MM.1S (cell line): ENCODE measurements at regions not wholly inside any gene's neighbourhood (a gene's known extent, or its start where the extent isn't known, plus 50 kb on each side); places are given as distances from the start of the nearest gene placed in this dataset.
A peak's percentile ranks its signal among the peaks of the same experiment; 100 is the strongest.

ENCODE experiments used
- DNase-seq: peaks from one replicate; pipeline ENCODE4 v3.0.0-alpha.2; 2015
- H2AFZ ChIP-seq: fragments of 300-600 bp; sonication (generic); 2 replicates; pipeline ENCODE4 v1.6.0; 2016; ENCODE audit warnings: antibody characterized with exemption, low read length
- H3F3A ChIP-seq: fragments of 300-600 bp; sonication (generic); 2 replicates; pipeline ENCODE4 v1.6.1; 2016; ENCODE audit warnings: mild to moderate bottlenecking, antibody characterized with exemption, low read length, moderate library complexity, mixed read lengths; ENCODE audit not compliant: insufficient read depth
- H3K27ac ChIP-seq: fragments of 300-600 bp; sonication (generic); 2 replicates; pipeline ENCODE4 v1.5.1; 2016; ENCODE audit warnings: mild to moderate bottlenecking, low read length
- H3K27me3 ChIP-seq: fragments of 300-600 bp; sonication (generic); replicated peaks from 2 replicates; pipeline ENCODE4 v1.6.0; 2016; ENCODE audit warnings: low read length; ENCODE audit not compliant: insufficient read depth
- H3K36me3 ChIP-seq: fragments of 300-600 bp; sonication (generic); replicated peaks from 2 replicates; pipeline ENCODE4 v1.6.1; 2016; ENCODE audit warnings: mild to moderate bottlenecking, low read length, mixed read lengths; ENCODE audit not compliant: insufficient read depth
- H3K4me1 ChIP-seq: fragments of 300-600 bp; sonication (generic); 2 replicates; pipeline ENCODE4 v1.6.1; 2016; ENCODE audit warnings: low read length, mixed read lengths
- H3K4me2 ChIP-seq: fragments of 300-600 bp; sonication (generic); 2 replicates; pipeline ENCODE4 v1.6.0; 2016; ENCODE audit warnings: low read depth, low read length
- H3K4me3 ChIP-seq: fragments of 300-600 bp; sonication (generic); 2 replicates; pipeline ENCODE4 v1.5.1; 2016; ENCODE audit warnings: low read length, mixed read lengths
- H3K79me2 ChIP-seq: fragments of 300-600 bp; sonication (generic); 2 replicates; pipeline ENCODE4 v1.6.1; 2016; ENCODE audit warnings: mixed run types, low read length, mixed read lengths
- H3K9ac ChIP-seq: fragments of 300-600 bp; sonication (generic); 2 replicates; pipeline ENCODE4 v1.6.1; 2016; ENCODE audit warnings: low read length, mixed read lengths
- H3K9me2 ChIP-seq: fragments of 300-600 bp; sonication (generic); replicated peaks from 2 replicates; pipeline ENCODE4 v1.6.1; 2016; ENCODE audit warnings: mild to moderate bottlenecking, low read length, mixed read lengths; ENCODE audit not compliant: insufficient read depth
- H3K9me3 ChIP-seq: fragments of 300-600 bp; sonication (generic); replicated peaks from 2 replicates; pipeline ENCODE4 v1.6.1; 2016; ENCODE audit warnings: mild to moderate bottlenecking, low read length, mixed read lengths; ENCODE audit not compliant: insufficient read depth
- H4K20me1 ChIP-seq: fragments of 300-600 bp; sonication (generic); 2 replicates; pipeline ENCODE4 v1.6.1; 2016; ENCODE audit warnings: mild to moderate bottlenecking, low read length, moderate library complexity, mixed read lengths; ENCODE audit not compliant: insufficient read depth
- EZH2 ChIP-seq: fragments of 300-600 bp; sonication (generic); optimal IDR thresholded peaks from 2 replicates; pipeline ENCODE3; 2017; ENCODE audit warnings: low read depth, mild to moderate bottlenecking, antibody characterized with exemption, low read length, mixed read lengths
- EZH2phosphoT487 ChIP-seq: fragments of 300-600 bp; sonication (generic); IDR thresholded peaks from 2 replicates; pipeline ENCODE4 v1.6.1; 2018; ENCODE audit warnings: antibody characterized with exemption, low read length
- TF ChIP-seq, protein P1 (sequence below): fragments of 300-600 bp; sonication (generic); IDR thresholded peaks from 2 replicates; pipeline ENCODE4 v1.5.1; 2016; ENCODE audit warnings: antibody characterized with exemption, low read length, mixed read lengths

GRCh38 chr10:30536578-30536977, 93.0 kb downstream of the LYZL2 start:
- Histone ChIP-seq H3K4me1 (peaks cover 8% of the 10 kb centered on the region; the same call in 1 of the 2 replicates), H3K4me3 (no peak overlapping the region), H3K27ac (no peak overlapping the region), H3K9ac (no peak overlapping the region), H3K4me2 (no peak overlapping the region), H3F3A (no peaks in the 10 kb centered on the region), H3K9me3 (no peaks in the 10 kb centered on the region), H3K9me2 (no peaks in the 10 kb centered on the region), H3K79me2 (no peaks in the 10 kb centered on the region), H4K20me1 (no peaks in the 10 kb centered on the region), H3K27me3 (no peaks in the 10 kb centered on the region), H2AFZ (no peak overlapping the region), H3K36me3 (no peaks in the 10 kb centered on the region)
- peak; percentile 29 for DNase-seq
- TF ChIP-seq EZH2 (no peak), EZH2phosphoT487 (no peak)
- TF ChIP-seq, protein P1, sequence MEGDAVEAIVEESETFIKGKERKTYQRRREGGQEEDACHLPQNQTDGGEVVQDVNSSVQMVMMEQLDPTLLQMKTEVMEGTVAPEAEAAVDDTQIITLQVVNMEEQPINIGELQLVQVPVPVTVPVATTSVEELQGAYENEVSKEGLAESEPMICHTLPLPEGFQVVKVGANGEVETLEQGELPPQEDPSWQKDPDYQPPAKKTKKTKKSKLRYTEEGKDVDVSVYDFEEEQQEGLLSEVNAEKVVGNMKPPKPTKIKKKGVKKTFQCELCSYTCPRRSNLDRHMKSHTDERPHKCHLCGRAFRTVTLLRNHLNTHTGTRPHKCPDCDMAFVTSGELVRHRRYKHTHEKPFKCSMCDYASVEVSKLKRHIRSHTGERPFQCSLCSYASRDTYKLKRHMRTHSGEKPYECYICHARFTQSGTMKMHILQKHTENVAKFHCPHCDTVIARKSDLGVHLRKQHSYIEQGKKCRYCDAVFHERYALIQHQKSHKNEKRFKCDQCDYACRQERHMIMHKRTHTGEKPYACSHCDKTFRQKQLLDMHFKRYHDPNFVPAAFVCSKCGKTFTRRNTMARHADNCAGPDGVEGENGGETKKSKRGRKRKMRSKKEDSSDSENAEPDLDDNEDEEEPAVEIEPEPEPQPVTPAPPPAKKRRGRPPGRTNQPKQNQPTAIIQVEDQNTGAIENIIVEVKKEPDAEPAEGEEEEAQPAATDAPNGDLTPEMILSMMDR, result no peak

GRCh38 chr10:30535677-30536076, 93.9 kb downstream of the LYZL2 start:
- no peak overlapping the region for H3K27ac ChIP-seq
- H3K4me2 ChIP-seq, result no peak overlapping the region
- no peak overlapping the region for H3K9ac ChIP-seq
- no peaks in the 10 kb centered on the region for H3K79me2 ChIP-seq
- no peak overlapping the region for H3K4me3 ChIP-seq
- H3K36me3 ChIP-seq, result no peaks in the 10 kb centered on the region
- DNase-seq, result no peak
- TF ChIP-seq EZH2 (no peak), EZH2phosphoT487 (no peak)
- TF ChIP-seq, protein P1, result no peak
- no peaks in the 10 kb centered on the region for H4K20me1 ChIP-seq
- no peaks in the 10 kb centered on the region for H3K9me3 ChIP-seq
- no peak overlapping the region for H2AFZ ChIP-seq
- H3K4me1 ChIP-seq, result peaks cover 8% of the 10 kb centered on the region; the same call in 1 of the 2 replicates
- H3K9me2 ChIP-seq, result no peaks in the 10 kb centered on the region
- no peaks in the 10 kb centered on the region for H3K27me3 ChIP-seq
- no peaks in the 10 kb centered on the region for H3F3A ChIP-seq

- H2AFZ ChIP-seq, result peak overlapping the region; percentile 45; the same call in 1 of the 2 replicates
- H3K4me3 ChIP-seq, result no peak overlapping the region
- peak; percentile 77 for DNase-seq
- no peak overlapping the region for H3K4me2 ChIP-seq
- H3K9me3 ChIP-seq, result no peaks in the 10 kb centered on the region
- TF ChIP-seq, protein P1, result peak; percentile 79
- TF ChIP-seq EZH2phosphoT487 (no peak), EZH2 (no peak)
- H3F3A ChIP-seq, result peaks cover 4% of the 10 kb centered on the region; the same call in 1 of the 2 replicates
- H4K20me1 ChIP-seq, result no peaks in the 10 kb centered on the region
- H3K9ac ChIP-seq, result no peak overlapping the region
- H3K79me2 ChIP-seq, result no peaks in the 10 kb centered on the region
- H3K27me3 ChIP-seq, result no peaks in the 10 kb centered on the region
- H3K27ac ChIP-seq, result no peak overlapping the region
- H3K4me1 ChIP-seq, result peaks cover 8% of the 10 kb centered on the region; the same call in 1 of the 2 replicates
- no peaks in the 10 kb centered on the region for H3K9me2 ChIP-seq
- no peaks in the 10 kb centered on the region for H3K36me3 ChIP-seq
Measured at GRCh38 chr10:30534465-30535144, 94.9 kb downstream of the LYZL2 start.
